Vagina (tissue), 2 donors: ENCODE measurements at regions not wholly inside any gene's neighbourhood (a gene's known extent, or its start where the extent isn't known, plus 50 kb on each side); places are given as distances from the start of the nearest gene placed in this dataset.
A peak's percentile ranks its signal among the peaks of the same experiment; 100 is the strongest.
"Not testable (repeated sequence)": the region's sequence is repeated elsewhere in the genome, so short reads cannot be mapped to it uniquely, and the experiment has no call there.

ENCODE experiments used
- DNase-seq, 2 donors: peaks; one replicate each; pipeline ENCODE4 v3.0.0-alpha.2; 2017; ENCODE audit errors: extremely low spot score in 2 of 2
- H3K27ac ChIP-seq: fragments of 200-600 bp; sonication (generic); one replicate; pipeline ENCODE4 v1.5.1; 2019
- H3K27me3 ChIP-seq: fragments of 200-600 bp; sonication (generic); one replicate; pipeline ENCODE4 v1.5.1; 2019
- H3K36me3 ChIP-seq, 2 donors: fragments of 200-600 bp; sonication (generic); one replicate each; pipeline ENCODE4 v1.5.1; 2017 to 2019
- H3K4me1 ChIP-seq: fragments of 200-600 bp; sonication (generic); one replicate; pipeline ENCODE4 v1.5.1; 2019
- H3K4me3 ChIP-seq, 2 donors: fragments of 200-600 bp; sonication (generic); 1 replicate in 1 of 2; 2 replicates in 1 of 2; pipeline ENCODE4 v1.5.1; 2016 to 2019
- H3K9me3 ChIP-seq: fragments of 200-600 bp; sonication (generic); one replicate; pipeline ENCODE4 v1.5.1; 2019
- POLR2A ChIP-seq, 2 donors: fragments of 450-650 bp; IDR thresholded peaks; one replicate each; pipeline ENCODE4 v1.6.1; 2017; ENCODE audit warnings: antibody characterized with exemption in 2 of 2, mild to moderate bottlenecking in 2 of 2, moderate library complexity in 2 of 2
- POLR2AphosphoS5 ChIP-seq, 2 donors: sonication (generic); formaldehyde crosslinking; IDR thresholded peaks; one replicate each; pipeline ENCODE4 v1.9.0; 2017; ENCODE audit warnings: antibody characterized with exemption in 2 of 2, mild to moderate bottlenecking in 2 of 2, low read depth in 1 of 2; ENCODE audit not compliant: insufficient read depth in 1 of 2
- intact Hi-C: fragments of 100-400 bp; cut with DNase I; formaldehyde crosslinking; loops from one replicate; pipeline ENCODE4 v1.15.1; 2023
- TF ChIP-seq, protein P1 (sequence below), 3 experiments: fragments of 450-650 bp in 2 of 3; fragments of 200-600 bp in 1 of 3; sonication (generic) in 1 of 3; IDR thresholded peaks; one replicate each; pipeline ENCODE4 v1.5.1; 2017 to 2019; ENCODE audit warnings: antibody characterized with exemption in 3 of 3, mild to moderate bottlenecking in 2 of 3, moderate library complexity in 2 of 3

DNA sequence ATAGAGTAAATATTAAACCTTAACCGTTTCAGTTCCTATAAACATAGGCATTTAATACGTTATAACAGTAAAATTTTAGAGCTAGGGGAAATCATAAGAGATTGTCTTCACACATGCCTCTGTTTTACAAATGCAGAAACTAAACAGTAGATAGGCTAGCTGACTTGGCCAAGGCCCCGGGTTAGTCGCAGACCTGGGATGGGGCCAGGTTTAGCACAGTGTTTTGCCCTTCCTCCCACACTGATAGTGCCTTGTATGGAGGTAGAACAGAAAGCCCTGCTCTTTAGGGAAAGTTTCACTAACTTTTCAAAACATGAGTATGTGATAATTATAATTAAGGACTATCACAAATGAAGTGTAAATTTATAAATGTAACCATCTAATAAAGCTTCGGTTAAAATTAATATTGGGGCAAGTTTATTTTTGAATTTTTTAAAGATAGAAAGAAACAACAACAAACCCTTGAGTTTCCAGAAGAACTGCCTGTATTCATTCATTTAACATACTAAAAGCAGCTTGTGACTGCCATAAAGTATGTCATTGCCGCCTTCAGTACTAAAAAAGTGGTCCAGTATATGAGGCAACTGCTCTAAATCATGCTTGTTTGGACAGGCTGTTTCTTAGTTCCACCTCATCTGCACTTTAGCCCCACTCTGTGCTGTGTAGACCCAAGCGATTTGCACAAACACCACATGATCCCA, 62.5 kb upstream of the LOC128125822 start:
- H3K27me3 ChIP-seq: no peaks in the 10 kb centered on the region
- no peaks in the 10 kb centered on the region for H3K9me3 ChIP-seq
- no peak overlapping the region for H3K4me3 ChIP-seq
- H3K36me3 ChIP-seq: no peaks in the 10 kb centered on the region
- peak overlapping the region; percentile 5 for H3K27ac ChIP-seq
- intact Hi-C loops: no loop called here
- peak in 1 of 2 donors; percentile 50 for TF ChIP-seq POLR2AphosphoS5 (IDR thresholded peaks at IDR 0.05; ENCODE audit: insufficient read depth in 1 of 2, low read depth in 1 of 2)
- TF ChIP-seq POLR2A (IDR thresholded peaks at IDR 0.05): no peak
- peaks cover 5% of the 10 kb centered on the region for H3K4me1 ChIP-seq
- no peak for DNase-seq

DNA sequence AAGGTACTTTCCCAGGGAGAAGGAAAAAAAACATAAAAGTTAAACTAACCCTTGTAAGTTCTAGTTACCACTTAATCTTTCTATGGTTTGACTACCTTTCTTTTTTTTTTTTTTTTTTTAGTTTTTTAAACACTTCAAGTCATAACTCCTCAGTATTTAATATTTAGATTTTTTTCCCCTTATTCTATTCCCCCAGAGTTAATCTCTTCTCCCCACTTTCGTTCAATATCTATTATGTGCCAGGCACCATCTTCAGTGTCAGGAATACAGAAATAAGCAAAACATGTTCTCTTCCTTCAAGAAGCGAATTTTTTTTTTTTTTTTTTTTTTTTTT, 62.0 kb upstream of the LOC128125822 start:
- DNase-seq: no peak
- H3K27me3 ChIP-seq: no peaks in the 10 kb centered on the region
- H3K9me3 ChIP-seq: no peaks in the 10 kb centered on the region
- TF ChIP-seq POLR2A (IDR thresholded peaks at IDR 0.05) (no peak), POLR2AphosphoS5 (IDR thresholded peaks at IDR 0.05; ENCODE audit: insufficient read depth in 1 of 2, low read depth in 1 of 2) (no peak)
- TF ChIP-seq, protein P1, sequence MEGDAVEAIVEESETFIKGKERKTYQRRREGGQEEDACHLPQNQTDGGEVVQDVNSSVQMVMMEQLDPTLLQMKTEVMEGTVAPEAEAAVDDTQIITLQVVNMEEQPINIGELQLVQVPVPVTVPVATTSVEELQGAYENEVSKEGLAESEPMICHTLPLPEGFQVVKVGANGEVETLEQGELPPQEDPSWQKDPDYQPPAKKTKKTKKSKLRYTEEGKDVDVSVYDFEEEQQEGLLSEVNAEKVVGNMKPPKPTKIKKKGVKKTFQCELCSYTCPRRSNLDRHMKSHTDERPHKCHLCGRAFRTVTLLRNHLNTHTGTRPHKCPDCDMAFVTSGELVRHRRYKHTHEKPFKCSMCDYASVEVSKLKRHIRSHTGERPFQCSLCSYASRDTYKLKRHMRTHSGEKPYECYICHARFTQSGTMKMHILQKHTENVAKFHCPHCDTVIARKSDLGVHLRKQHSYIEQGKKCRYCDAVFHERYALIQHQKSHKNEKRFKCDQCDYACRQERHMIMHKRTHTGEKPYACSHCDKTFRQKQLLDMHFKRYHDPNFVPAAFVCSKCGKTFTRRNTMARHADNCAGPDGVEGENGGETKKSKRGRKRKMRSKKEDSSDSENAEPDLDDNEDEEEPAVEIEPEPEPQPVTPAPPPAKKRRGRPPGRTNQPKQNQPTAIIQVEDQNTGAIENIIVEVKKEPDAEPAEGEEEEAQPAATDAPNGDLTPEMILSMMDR (IDR thresholded peaks at IDR 0.05): no peak
- H3K27ac ChIP-seq: no peak overlapping the region
- H3K4me1 ChIP-seq: peaks cover 5% of the 10 kb centered on the region
- no peak overlapping the region for H3K4me3 ChIP-seq
- intact Hi-C loops: no loop called here
- no peaks in the 10 kb centered on the region for H3K36me3 ChIP-seq

DNA sequence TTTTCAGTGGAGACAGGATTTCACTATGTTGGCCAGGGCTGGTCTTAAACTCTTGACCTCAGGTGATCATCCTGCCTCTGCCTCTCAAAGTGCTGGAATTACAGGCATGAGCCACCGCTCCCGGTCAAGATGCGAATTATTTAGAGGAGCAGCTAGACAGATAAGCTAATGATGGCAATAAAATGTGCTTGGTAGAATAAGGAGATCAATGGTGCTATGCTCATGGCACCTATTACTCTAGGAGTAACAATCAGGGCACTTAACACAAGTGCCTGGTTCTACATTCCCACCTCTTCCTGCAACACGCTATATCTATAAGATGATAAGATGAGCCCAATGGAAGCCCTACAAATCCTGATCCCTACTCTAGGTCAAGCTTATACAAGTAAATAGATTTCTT, 61.4 kb upstream of the LOC128125822 start:
- Histone ChIP-seq H3K4me3 (no peak overlapping the region), H3K9me3 (no peaks in the 10 kb centered on the region), H3K27ac (no peak overlapping the region), H3K36me3 (no peaks in the 10 kb centered on the region), H3K4me1 (peaks cover 5% of the 10 kb centered on the region), H3K27me3 (no peaks in the 10 kb centered on the region)
- no peak for TF ChIP-seq POLR2AphosphoS5 (IDR thresholded peaks at IDR 0.05; ENCODE audit: insufficient read depth in 1 of 2, low read depth in 1 of 2)
- TF ChIP-seq, protein P1 (IDR thresholded peaks at IDR 0.05): no peak
- TF ChIP-seq POLR2A (IDR thresholded peaks at IDR 0.05): no peak
- intact Hi-C loops: no loop called here
- no peak for DNase-seq

DNA sequence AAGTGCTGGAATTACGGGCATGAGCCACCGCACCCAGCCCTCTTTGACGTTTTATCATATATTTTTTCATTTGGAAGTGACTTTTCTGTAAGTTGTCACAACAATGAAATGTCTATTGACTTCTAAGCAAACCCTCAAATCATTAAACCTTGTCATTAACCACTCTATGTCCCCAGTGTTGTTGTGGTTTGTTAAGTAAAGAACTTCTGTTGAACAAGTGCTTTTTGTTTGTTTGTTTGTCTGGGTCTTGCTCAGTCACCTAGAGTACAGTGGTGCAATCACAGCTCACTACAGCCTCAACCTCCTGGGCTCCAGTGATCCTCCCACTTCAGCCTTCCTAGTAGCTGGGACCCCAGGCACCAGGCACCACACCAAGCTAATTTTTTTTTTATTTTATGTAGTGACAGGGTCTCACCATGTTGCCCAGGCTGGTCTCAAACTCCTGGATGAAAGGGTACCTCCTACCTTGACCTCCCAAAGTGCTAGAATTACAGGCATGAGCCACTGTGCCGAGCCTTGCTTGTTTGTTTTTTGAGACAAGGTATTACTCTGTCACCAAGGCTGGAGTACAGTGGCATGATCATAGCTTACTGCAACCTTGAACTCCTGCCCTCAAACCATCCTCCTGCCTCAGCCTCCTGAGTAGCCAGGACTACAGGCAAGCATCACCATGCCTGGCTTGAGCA, 57.6 kb upstream of the LOC128125822 start:
- Histone ChIP-seq H3K27me3 (no peaks in the 10 kb centered on the region), H3K36me3 (no peaks in the 10 kb centered on the region), H3K9me3 (no peaks in the 10 kb centered on the region), H3K4me1 (peaks cover 4% of the 10 kb centered on the region), H3K4me3 (no peak overlapping the region), H3K27ac (no peak overlapping the region)
- DNase-seq: no peak
- no peak for TF ChIP-seq POLR2AphosphoS5 (IDR thresholded peaks at IDR 0.05; ENCODE audit: insufficient read depth in 1 of 2, low read depth in 1 of 2)
- TF ChIP-seq POLR2A (IDR thresholded peaks at IDR 0.05): no peak
- TF ChIP-seq, protein P1 (IDR thresholded peaks at IDR 0.05): no peak
- intact Hi-C loops: no loop called here

DNA sequence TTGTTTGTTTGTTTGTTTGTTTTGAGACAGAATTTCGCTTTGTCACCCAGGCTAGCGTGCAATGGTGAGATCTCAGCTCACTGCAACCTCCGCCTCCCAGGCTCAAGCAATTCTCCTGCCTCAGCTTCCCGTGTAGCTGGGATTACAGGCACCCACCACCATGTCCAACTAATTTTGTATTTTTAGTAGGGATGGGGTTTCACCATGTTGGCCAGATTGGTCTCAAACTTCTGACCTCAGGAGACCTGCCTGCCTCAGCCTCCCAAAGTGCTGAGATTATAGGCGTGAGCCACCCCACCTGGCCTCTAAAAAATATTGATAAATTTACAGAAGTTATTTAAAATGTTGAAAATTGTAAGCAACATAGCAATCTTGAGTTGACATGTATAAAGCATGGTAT, 57.1 kb upstream of the LOC128125822 start:
- H3K4me3 ChIP-seq, DNase-seq, intact Hi-C loops, H3K4me1 ChIP-seq, H3K9me3 ChIP-seq, H3K27ac ChIP-seq, H3K36me3 ChIP-seq, H3K27me3 ChIP-seq: not testable (repeated sequence)
